ENCODE measurements at regions not wholly inside any gene's neighbourhood (a gene's known extent, or its start where the extent isn't known, plus 50 kb on each side); places are given as distances from the start of the nearest gene placed in this dataset.

- no peak for DNase-seq (ENCODE audit: low read depth)
- no peak for TF ChIP-seq CTCF (IDR thresholded peaks at IDR 0.05; ENCODE audit: insufficient read depth, low read length)
- H3K4me3 ChIP-seq (ENCODE audit: low read depth, low read length) = no peak overlapping the region
Measured at GRCh38 chr5:113813466-113813865, 300.0 kb downstream of the YTHDC2 start.

DNA sequence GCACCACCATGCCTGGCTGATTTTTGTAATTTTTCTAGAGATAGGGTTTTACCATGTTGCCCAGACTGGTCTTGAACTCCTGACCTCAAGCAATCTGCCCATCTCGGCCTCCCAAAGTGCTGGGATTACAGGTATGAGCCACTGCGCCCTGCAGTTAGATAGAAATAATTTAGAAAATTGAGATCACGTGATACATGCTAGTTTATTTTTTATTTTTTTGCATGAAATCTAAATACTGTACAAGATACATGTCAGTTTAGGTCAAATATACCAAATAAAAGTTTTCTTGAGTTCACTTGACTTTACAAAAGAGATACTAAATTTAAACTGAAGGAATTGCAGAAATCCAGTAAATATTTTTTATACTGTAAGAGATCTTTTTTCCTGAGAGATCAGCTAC, 304.2 kb downstream of the YTHDC2 start:
- no peak overlapping the region for H3K4me3 ChIP-seq (ENCODE audit: low read depth, low read length)
- TF ChIP-seq CTCF (IDR thresholded peaks at IDR 0.05; ENCODE audit: insufficient read depth, low read length) = no peak
- DNase-seq (ENCODE audit: low read depth) = no peak

- no peak for DNase-seq (ENCODE audit: low read depth)
- TF ChIP-seq CTCF (IDR thresholded peaks at IDR 0.05; ENCODE audit: insufficient read depth, low read length) = no peak
Measured at GRCh38 chr5:113823696-113824095, 310.2 kb downstream of the YTHDC2 start.

GRCh38 chr5:113824307-113824706, 310.8 kb downstream of the YTHDC2 start:
- no peak overlapping the region for H3K4me3 ChIP-seq (ENCODE audit: low read depth, low read length)
- TF ChIP-seq CTCF (IDR thresholded peaks at IDR 0.05; ENCODE audit: insufficient read depth, low read length) = no peak
- no peak for DNase-seq (ENCODE audit: low read depth)

More at GRCh38 chr5:113823696-113824095, 310.2 kb downstream of the YTHDC2 start:
- no peak overlapping the region for H3K4me3 ChIP-seq (ENCODE audit: low read depth, low read length)

GRCh38 chr5:113825176-113825575, 311.7 kb downstream of the YTHDC2 start:
- TF ChIP-seq CTCF (IDR thresholded peaks at IDR 0.05; ENCODE audit: insufficient read depth, low read length) = no peak
- no peak for DNase-seq (ENCODE audit: low read depth)
- H3K4me3 ChIP-seq (ENCODE audit: low read depth, low read length) = no peak overlapping the region

- no peak overlapping the region for H3K4me3 ChIP-seq (ENCODE audit: low read depth, low read length)
- TF ChIP-seq CTCF (IDR thresholded peaks at IDR 0.05; ENCODE audit: insufficient read depth, low read length) = no peak
- DNase-seq (ENCODE audit: low read depth) = no peak
Measured at GRCh38 chr5:113846941-113847340, 333.4 kb downstream of the YTHDC2 start.

DNA sequence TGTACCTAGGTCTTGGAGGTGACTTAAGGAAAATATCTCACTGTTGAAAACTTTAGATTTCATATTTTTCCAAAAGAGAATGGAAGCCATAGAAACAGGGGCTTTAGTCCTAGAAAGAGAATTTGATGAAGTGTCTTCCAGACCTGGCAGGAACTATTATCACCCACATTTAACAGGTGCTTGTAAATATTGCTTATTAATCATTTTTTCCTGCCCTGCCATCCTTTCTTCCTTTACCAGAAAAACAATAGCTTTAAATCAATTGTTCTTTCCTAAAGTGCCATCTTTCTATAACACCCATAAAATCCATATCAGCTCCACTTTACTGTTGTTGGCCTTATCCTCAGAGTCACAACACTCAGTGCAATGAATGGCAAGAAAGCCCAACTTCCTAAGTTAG, 350.9 kb downstream of the YTHDC2 start:
- H3K4me3 ChIP-seq (ENCODE audit: low read depth, low read length) = no peak overlapping the region
- DNase-seq (ENCODE audit: low read depth) = no peak
- TF ChIP-seq CTCF (IDR thresholded peaks at IDR 0.05; ENCODE audit: insufficient read depth, low read length) = no peak

All from fibroblast of the aortic adventitia (primary cell).